CD4-positive, alpha-beta T cell (primary cell): ENCODE measurements at regions not wholly inside any gene's neighbourhood (a gene's known extent, or its start where the extent isn't known, plus 50 kb on each side); places are given as distances from the start of the nearest gene placed in this dataset.

Experiments used
- ATAC-seq: fragments of 200-7000 bp; cut with Tn5 transposase; one replicate; pipeline ENCODE4 v1.10.0; 2022; ENCODE audit warnings: mild to moderate bottlenecking; ENCODE audit not compliant: poor library complexity
- CTCF ChIA-PET: fragments of 350-600 bp; sonication (Branson Sonifier 250); formaldehyde crosslinking; loops from one replicate; lab custom pipeline; 2021; ENCODE audit warnings: antibody characterized with exemption, inconsistent platforms; lab: Charles Lee
- POLR2A ChIA-PET: fragments of 350-600 bp; sonication (Branson Sonifier 250); formaldehyde crosslinking; loops from one replicate; lab custom pipeline; 2021; ENCODE audit warnings: antibody characterized with exemption, inconsistent platforms; lab: Charles Lee
- DNase-seq, 14 experiments: peaks; one replicate each; pipeline ENCODE4 v3.0.0-alpha.2; 2013 to 2020; ENCODE audit warnings: mixed read lengths in 2 of 14
- H3K27ac ChIP-seq, 2 donors: one replicate each; pipeline versions ENCODE4 v1.5.1 to v1.7.0; 2013; ENCODE audit warnings: low read length in 2 of 2, low read depth in 1 of 2, mild to moderate bottlenecking in 1 of 2
- H3K27me3 ChIP-seq, 2 experiments: 1 replicate in 1 of 2; 2 replicates in 1 of 2; pipeline versions ENCODE4 v1.6.1 to v1.7.0; 2013; ENCODE audit warnings: low read length in 2 of 2, control low read depth in 1 of 2, mild to moderate bottlenecking in 1 of 2, moderate library complexity in 1 of 2; ENCODE audit not compliant: insufficient read depth in 2 of 2, control insufficient read depth in 1 of 2
- H3K36me3 ChIP-seq: one replicate; pipeline ENCODE4 v1.6.1; 2013; ENCODE audit warnings: low read length, control low read depth; ENCODE audit not compliant: insufficient read depth
- H3K4me1 ChIP-seq: one replicate; pipeline ENCODE4 v1.6.1; 2013; ENCODE audit warnings: low read length, control low read depth; ENCODE audit not compliant: insufficient read depth
- H3K4me3 ChIP-seq: one replicate; pipeline ENCODE4 v1.5.1; 2013; ENCODE audit warnings: mild to moderate bottlenecking, low read length, moderate library complexity
- H3K9me3 ChIP-seq, 2 experiments: 1 replicate in 1 of 2; 2 replicates in 1 of 2; pipeline versions ENCODE4 v1.6.1 to v1.7.0; 2013; ENCODE audit warnings: low read length in 2 of 2, mild to moderate bottlenecking in 2 of 2, control low read depth in 1 of 2, moderate library complexity in 1 of 2; ENCODE audit not compliant: control insufficient read depth in 1 of 2, insufficient read depth in 1 of 2
- H3K27ac Mint-ChIP-seq: one replicate; pipeline ENCODE4 v1.8.0; 2020; ENCODE audit warnings: mixed read lengths
- H3K27me3 Mint-ChIP-seq: one replicate; pipeline ENCODE4 v1.8.0; 2021; ENCODE audit warnings: mixed read lengths
- H3K36me3 Mint-ChIP-seq: one replicate; pipeline ENCODE4 v1.8.0; 2021; ENCODE audit warnings: low read depth, mixed read lengths
- H3K4me1 Mint-ChIP-seq: one replicate; pipeline ENCODE4 v1.8.0; 2021; ENCODE audit warnings: low read depth, mixed read lengths
- H3K4me3 Mint-ChIP-seq: one replicate; pipeline ENCODE4 v1.8.0; 2020; ENCODE audit warnings: mild to moderate bottlenecking, mixed read lengths
- H3K9me3 Mint-ChIP-seq: one replicate; pipeline ENCODE4 v1.8.0; 2020; ENCODE audit warnings: mixed read lengths
- CTCF ChIP-seq: fragments of 200-600 bp; IDR thresholded peaks from one replicate; pipeline ENCODE4 v1.8.0; 2022; ENCODE audit warnings: antibody characterized with exemption, mild to moderate bottlenecking
- intact Hi-C, 2 experiments: fragments of 100-400 bp; cut with DNase I in 1 of 2; cut with micrococcal nuclease in 1 of 2; formaldehyde crosslinking; loops; one replicate each; pipeline versions ENCODE4 v1.15.1 to v1.9.0; 2023 to 2025; cut with DNase I, micrococcal nuclease

- Mint-ChIP-seq H3K36me3 (no peaks in the 10 kb centered on the region), H3K4me3 (no peak overlapping the region), H3K4me1 (no peaks in the 10 kb centered on the region), H3K27ac (no peak overlapping the region), H3K27me3 (no peaks in the 10 kb centered on the region), H3K9me3 (no peaks in the 10 kb centered on the region)
- Histone ChIP-seq H3K9me3 (no peaks in the 10 kb centered on the region), H3K27me3 (no peaks in the 10 kb centered on the region), H3K4me1 (no peaks in the 10 kb centered on the region), H3K4me3 (no peak overlapping the region), H3K27ac (no peak overlapping the region), H3K36me3 (no peaks in the 10 kb centered on the region)
- intact Hi-C loops: no loop called here
- POLR2A ChIA-PET: no interaction called here
- no peak for DNase-seq
- ATAC-seq: no peak
- no peak for TF ChIP-seq CTCF
- CTCF ChIA-PET: no interaction called here
These were observed 396.8 kb upstream of the DDHD1 start for GRCh38 chr14:53549956-53550355.

- Mint-ChIP-seq H3K4me3 (no peak overlapping the region), H3K9me3 (no peaks in the 10 kb centered on the region), H3K27me3 (no peaks in the 10 kb centered on the region), H3K4me1 (no peaks in the 10 kb centered on the region), H3K36me3 (no peaks in the 10 kb centered on the region), H3K27ac (no peak overlapping the region)
- DNase-seq (no peak), ATAC-seq (no peak)
- Histone ChIP-seq H3K9me3 (no peaks in the 10 kb centered on the region), H3K27me3 (no peaks in the 10 kb centered on the region), H3K27ac (no peak overlapping the region), H3K4me3 (no peak overlapping the region), H3K36me3 (no peaks in the 10 kb centered on the region), H3K4me1 (no peaks in the 10 kb centered on the region)
- no peak for TF ChIP-seq CTCF
- ChIA-PET POLR2A (no interaction called here), CTCF (no interaction called here)
- intact Hi-C loops: no loop called here
These were observed 394.5 kb upstream of the DDHD1 start for GRCh38 chr14:53547593-53547992.

- Histone ChIP-seq H3K9me3 (no peaks in the 10 kb centered on the region), H3K4me1 (no peaks in the 10 kb centered on the region), H3K27ac (no peak overlapping the region), H3K36me3 (no peaks in the 10 kb centered on the region), H3K27me3 (no peaks in the 10 kb centered on the region), H3K4me3 (no peak overlapping the region)
- intact Hi-C loops: no loop called here
- ChIA-PET POLR2A (no interaction called here), CTCF (no interaction called here)
- Mint-ChIP-seq H3K9me3 (no peaks in the 10 kb centered on the region), H3K27ac (no peak overlapping the region), H3K36me3 (no peaks in the 10 kb centered on the region), H3K4me1 (no peaks in the 10 kb centered on the region), H3K4me3 (no peak overlapping the region), H3K27me3 (no peaks in the 10 kb centered on the region)
- no peak for TF ChIP-seq CTCF
- no peak for ATAC-seq
- no peak for DNase-seq
These were observed 392.1 kb upstream of the DDHD1 start for GRCh38 chr14:53545217-53545616.
